OCI-LY7 (cell line): ENCODE measurements at regions not wholly inside any gene's neighbourhood (a gene's known extent, or its start where the extent isn't known, plus 50 kb on each side); places are given as distances from the start of the nearest gene placed in this dataset.

Source experiments
- EZH2phosphoT487 ChIP-seq: fragments of 200-600 bp; sonication (generic); IDR thresholded peaks from 2 replicates; pipeline ENCODE4 v1.6.1; 2018; ENCODE audit warnings: low read depth, borderline replicate concordance, mild to moderate bottlenecking, mixed run types, antibody characterized with exemption, low read length, moderate library complexity, mixed read lengths
- TF ChIP-seq, protein P1 (sequence below): fragments of 200-600 bp; sonication (generic); conservative IDR thresholded peaks from 2 replicates; pipeline ENCODE4 v1.5.1; 2014; ENCODE audit warnings: mild to moderate bottlenecking, antibody characterized with exemption, low read length, moderate library complexity, mixed read lengths

DNA sequence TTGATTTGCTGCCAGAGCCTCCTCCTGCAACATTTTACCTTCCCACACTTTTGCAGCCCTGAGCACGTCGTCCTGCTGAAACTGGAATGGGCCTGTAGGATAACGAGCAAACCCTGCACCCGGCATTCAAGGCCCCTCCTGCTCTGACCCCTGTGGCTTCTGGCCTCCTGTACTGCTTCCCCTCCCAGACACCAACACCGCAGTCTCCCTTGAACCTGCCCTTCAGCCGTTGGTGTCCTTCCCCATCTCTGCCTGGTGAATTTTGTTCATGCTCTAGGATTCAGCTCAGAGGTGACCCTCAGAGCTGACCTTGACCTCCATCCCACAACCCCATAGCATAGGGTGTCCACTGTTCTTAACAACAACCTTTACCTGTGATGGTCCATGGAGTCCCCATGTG lies 535.1 kb downstream of the MATN1 start:
- TF ChIP-seq, protein P1, sequence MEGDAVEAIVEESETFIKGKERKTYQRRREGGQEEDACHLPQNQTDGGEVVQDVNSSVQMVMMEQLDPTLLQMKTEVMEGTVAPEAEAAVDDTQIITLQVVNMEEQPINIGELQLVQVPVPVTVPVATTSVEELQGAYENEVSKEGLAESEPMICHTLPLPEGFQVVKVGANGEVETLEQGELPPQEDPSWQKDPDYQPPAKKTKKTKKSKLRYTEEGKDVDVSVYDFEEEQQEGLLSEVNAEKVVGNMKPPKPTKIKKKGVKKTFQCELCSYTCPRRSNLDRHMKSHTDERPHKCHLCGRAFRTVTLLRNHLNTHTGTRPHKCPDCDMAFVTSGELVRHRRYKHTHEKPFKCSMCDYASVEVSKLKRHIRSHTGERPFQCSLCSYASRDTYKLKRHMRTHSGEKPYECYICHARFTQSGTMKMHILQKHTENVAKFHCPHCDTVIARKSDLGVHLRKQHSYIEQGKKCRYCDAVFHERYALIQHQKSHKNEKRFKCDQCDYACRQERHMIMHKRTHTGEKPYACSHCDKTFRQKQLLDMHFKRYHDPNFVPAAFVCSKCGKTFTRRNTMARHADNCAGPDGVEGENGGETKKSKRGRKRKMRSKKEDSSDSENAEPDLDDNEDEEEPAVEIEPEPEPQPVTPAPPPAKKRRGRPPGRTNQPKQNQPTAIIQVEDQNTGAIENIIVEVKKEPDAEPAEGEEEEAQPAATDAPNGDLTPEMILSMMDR: no peak
- no peak for TF ChIP-seq EZH2phosphoT487
